ENCODE measurements at regions not wholly inside any gene's neighbourhood (a gene's known extent, or its start where the extent isn't known, plus 50 kb on each side); places are given as distances from the start of the nearest gene placed in this dataset.

- TF ChIP-seq POLR2A (IDR thresholded peaks at IDR 0.05) (no peak), CTCF (IDR thresholded peaks at IDR 0.05) (no peak)
Measured at GRCh38 chr2:185284696-185285095, 453.9 kb upstream of the FSIP2 start.

Measured in testis (tissue), 2 donors.